NCI-H2196 (cell line): ENCODE measurements at regions not wholly inside any gene's neighbourhood (a gene's known extent, or its start where the extent isn't known, plus 50 kb on each side); places are given as distances from the start of the nearest gene placed in this dataset.

Experiments
- DNase-seq: peaks from one replicate; lab custom pipeline; 2025; ENCODE audit not compliant: unreplicated experiment; lab: John Stamatoyannopoulos, UW

DNA sequence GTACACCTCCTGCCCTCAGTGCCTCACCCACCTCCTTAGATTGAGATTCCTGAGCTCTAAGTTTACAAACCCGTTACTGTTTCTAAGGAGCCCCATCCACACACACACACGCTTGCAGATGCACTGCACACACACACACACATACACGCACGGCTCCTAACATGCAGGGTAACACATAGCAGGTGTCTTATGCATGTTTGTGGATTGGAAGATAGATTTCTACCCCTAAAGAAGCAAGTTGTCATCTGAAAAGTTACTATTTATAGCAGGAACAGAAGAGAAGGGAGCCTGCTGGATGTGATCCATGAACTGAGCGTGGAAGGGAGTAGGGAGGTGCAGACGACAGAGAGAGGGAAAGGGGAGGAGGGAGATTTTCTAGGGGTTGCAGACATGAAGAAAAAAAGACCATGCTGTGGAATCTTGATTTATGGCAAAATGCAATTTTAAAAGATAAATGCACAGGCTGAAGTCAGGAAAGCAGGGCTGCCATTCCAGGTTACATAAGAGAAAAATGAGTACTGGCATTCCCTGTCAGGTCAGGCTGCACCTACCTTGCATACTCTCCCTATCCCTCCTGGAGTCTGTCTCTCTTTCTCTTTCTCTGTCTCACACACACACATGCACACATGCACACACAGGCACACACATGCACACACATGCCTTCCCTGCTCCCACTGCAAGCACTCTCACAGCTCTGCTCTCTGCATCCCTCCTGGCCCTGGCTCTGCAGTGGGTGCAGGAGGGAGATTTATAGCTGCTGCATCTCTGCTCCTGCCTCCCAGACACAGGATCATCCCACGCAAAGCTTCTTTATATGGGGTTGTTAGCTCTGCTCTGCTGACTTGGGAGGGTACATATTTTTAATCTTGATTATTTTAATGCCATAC is 192.6 kb upstream of the MYT1L start:
- DNase-seq: no peak

DNA sequence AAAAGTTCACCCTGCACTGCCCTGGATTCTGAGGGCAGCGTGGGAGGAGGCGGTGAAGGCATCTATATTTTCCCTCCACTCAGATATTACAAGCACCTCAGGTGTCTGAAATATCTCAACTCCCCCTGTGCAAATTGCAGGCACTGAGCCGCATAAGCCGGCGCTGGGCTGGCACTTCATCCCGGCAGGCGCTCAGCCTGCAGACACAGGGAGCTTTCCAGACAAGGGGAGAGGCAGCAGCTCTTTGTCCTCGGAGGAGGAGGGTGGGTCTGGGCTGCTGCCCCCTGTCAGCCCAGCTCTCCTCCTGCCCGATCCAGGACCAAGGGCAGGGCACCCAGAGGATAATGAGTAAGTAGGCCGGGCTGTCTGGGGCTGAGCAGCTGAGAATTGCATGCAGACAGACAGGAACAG is 189.3 kb upstream of the MYT1L start:
- no peak for DNase-seq

DNA sequence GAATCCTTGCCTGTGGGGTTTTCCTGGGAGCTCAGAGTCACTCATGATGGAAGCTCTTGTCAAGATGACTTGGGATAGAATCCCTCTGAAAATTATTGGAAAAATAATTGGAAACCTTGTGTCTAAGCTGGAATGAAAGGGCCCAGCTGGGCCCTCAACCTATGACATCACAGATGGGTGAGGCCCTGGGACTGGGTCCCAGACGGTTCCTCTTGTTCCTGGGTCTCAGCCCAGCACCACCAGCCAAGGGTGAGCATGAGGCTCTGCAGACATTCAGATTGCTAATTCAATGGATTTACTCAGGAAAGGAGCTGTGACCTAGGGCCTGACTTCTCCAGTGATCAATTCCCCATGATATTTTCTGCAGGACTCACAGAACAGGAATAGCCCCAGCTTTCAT is 188.3 kb upstream of the MYT1L start:
- DNase-seq: no peak

DNA sequence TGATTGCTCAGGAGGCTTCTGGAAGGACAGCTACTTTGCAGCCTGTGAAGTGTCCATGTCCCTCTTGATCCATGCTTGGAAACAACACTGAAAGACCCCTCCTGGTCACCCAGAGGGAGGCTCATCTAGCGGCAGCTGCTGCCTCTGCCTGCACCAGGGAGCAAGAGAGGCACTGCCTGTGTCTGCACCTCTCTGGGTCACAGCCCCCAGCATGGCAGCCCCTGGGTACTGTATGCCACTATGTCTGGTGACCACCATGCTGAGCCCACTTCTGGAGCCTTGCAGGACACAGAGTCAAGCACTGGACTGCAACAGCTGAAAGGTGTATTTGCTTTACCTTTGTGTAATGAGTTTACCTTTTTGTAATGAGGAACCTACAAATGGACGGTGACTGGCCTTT is 186.3 kb upstream of the MYT1L start:
- no peak for DNase-seq

DNA sequence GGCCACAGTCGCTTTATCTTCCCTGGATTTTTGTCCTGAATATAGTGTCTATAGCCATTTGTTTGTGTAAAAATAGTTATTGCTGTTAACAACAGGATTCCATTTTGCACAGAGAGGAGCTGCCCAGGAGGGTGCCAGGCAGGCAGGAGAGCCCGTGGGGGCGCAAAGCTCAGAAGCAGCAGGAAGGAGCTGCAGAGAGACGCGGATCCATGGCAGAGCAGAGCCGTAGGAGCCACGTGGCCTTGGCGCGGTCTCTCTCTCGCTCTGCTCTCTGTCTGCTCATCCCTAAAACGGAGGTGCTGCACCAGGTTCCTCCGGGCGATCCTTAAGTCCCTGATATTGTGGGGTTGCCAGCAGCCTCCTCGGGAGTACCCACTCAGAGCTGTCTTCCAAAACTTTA is 185.3 kb upstream of the MYT1L start:
- no peak for DNase-seq

DNA sequence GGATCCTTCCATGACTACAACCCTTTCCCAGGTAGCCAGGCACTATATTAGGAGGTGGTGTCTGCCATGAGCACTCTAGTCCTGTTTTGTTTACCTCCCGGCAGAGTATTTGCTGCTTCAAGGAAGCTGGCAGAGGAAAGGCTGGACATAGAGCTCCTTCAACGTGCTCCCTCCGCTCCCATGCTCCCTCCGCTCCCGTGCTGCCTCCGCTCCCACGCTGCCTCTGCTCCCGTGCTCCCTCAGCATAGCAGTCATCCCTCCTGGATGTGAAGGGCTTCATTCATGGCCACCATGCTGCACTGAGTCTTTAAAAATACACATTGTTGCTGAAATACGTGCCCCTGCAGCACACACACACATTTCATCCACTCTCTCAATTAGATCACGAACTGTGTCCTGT is 181.9 kb upstream of the MYT1L start:
- DNase-seq: no peak

DNA sequence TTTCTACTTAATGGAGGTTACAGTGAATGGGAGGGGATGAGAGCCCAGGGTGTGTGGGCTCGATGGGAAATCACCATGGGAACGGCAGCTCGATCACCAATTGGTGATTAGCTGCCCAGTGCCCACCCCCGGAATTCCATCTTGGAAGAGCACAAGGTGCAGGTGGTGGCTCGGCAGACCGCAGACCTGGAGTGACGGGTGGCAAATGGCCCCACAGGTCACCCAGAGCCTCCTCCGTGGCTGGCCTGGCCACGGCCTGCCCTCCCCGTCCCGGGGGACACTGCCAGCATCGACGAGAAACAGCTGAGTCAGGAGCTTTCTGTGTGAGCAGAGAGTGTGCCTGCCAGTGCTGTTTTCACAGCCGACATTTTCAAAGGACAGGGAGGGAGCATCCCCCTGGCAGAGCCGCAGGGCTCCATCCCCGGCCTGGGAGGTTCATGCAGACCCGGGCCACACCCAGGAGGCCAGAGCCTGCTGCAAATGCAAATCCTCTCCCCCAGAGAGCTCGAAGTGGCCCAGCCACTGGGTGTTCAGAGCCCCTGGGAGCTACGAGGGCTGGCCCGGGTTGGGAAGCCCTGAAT is 176.4 kb upstream of the MYT1L start:
- no peak for DNase-seq

DNA sequence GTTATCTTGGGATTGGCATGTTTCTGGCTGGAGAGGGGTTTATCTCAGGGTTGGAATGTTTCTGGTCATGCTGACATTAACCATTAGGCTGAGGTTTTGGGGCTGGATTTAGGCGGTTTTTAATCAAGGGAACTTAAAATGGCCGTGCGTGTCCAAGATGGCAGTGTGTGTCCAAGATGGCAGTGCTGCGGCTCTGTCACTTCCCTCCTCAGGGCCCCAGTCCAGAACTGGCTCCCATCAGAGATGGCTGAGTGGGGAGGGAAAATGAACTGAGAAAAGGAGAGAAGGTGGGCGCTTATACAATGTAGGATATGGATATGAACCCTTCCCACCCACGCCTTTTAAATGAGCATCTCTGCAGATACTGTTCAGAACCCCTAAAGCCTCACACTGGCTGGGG is 175.5 kb upstream of the MYT1L start:
- no peak for DNase-seq

DNA sequence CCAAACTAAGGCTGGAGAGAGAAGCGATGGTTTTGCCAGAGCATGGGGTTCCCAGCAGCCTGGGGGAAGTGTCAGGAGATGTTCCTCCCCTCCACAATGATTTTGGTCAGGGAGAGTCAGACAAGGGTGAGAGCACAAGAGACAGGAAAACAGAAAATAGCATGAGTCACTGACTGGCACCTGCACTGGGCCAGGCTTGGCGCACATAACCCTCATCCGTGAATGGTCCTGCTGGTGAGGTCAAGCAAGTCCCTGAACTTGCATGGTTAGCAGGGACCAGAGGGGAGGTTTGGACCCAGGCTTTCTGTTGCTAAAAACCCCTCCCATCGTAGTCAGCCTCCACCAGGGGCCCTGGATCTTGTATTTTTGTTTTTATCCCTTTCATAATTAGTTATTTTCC is 174.5 kb upstream of the MYT1L start:
- no peak for DNase-seq

DNA sequence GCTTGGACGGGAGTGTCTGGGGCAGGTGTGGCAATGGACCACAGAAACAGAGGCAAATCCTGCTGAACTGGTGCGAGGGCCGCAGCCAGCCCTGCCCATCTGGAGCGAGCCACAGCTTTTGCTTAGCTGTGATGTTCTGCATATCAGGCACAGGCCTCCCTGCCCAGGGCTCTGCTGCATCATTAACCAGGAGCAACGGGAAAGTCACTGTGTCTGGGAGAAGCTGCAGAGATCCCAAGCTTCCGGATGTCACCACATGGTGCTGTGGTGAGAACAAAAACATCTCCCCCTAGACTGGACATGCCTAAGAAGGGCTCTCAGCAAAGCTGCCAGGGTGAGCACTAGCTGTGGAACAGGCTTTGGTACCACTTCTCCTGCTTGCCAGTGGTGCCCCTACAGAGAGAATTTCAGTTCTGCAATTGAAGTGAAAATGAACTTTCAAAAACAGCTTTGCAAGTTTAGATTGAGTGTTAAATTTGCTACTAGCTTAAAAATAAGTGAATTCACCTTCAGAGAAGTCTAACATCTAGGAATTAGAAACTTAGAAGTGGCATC is 172.9 kb upstream of the MYT1L start:
- DNase-seq: no peak

DNA sequence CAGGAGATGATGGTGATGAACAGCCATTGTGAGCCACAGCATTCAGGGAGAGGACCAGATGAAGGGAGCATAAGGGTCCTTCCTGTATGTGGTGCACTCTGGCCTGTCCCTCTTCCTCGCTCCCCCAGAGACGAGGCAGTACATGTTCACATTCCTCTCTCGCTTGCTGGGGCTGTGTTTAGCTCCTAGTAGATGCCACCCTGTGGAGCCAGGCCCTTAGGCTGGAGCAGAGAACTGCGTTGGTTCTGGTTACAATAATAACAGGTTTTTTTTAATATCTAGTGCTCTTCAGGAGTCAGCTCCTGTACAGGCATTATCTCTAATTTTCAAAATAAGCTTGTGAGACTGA is 171.1 kb upstream of the MYT1L start:
- DNase-seq: no peak

DNA sequence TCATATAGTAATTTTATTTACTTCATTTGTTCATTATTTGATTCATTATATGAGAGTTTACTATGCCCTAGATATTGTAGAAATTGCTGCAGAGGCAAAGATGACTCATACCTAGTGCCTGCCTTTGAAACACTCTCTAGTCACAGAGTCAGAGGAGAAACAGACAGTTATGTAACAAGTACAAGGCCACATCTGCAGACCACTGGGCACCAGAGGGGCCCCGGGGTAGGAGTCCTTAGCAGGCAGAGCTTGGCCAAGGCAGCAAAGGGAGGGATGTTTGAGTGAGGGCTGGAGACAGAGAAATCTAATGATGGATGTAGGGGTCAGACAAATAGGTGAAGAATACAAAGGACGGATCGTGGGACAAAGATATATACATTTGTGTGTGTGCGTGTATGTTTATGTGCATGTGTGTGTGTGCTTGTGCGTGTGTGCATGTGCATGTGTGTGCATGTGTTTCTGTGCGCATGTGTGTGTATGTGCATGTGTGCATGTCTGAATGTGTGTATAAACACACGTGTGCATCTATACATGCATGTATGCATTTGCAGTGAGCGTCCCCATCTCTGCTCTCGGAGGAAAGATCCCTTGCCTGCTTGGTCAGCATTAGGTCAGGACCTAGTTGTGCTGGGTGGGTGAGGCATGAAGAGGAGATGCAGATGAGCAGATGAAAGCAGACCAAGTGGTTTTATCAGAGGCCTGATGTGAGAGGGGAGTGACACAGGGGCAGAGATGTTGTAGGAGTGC is 170.6 kb upstream of the MYT1L start:
- DNase-seq: no peak

DNA sequence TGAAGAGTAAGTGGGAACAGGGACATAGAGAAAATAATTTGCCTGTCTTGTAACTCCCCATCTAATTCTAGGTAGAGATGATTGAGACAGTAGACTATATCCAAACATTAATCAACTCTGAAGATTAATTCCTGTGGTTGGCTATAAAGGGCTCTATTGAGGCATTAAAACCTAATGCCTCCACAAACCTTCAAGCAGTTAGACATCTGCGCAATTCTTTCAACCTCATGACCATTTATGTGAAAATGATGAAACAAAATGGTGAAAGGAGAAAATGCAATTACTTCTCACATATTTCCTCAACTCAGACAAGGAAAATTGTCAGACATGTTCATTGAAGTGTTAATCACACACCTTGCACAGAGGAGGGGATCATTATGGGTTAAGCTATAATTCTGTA is 164.5 kb upstream of the MYT1L start:
- DNase-seq: no peak

DNA sequence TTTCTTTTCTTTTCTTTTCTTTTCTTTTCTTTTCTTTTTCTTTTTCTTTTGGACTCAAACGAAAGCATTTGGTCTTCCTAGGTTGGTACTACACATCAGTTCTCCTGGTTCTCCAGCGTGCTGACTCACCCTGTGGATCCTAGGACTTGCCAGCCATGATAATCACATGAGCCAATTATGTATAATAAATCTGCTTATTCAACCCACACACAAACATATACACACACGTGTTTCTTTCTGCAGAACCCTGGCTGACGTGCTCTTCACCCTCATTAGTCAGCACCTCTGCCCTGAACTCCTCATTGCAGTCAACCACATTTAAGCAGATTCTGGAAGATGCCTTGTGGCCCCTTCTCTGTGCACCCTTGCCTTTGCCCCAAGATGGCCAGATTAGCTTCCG is 162.4 kb upstream of the MYT1L start:
- DNase-seq: no peak

DNA sequence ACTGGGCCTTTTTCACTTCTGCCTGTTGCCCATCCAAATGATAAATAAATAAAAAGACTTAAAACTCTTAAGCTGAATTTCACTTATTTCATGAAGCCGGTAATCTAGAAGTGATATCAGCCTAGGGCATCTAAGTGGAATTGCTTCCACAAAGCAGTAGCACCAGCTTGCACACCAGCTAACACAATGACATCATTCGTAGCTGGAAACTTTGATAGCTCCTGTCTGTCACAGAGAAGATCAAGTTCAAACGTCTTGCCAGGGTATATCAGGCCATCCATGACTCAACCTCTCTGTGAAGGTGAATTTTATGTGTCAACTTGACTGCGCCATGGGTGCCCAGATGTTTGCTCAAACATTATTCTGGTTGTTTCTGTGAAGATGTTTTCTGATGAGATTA is 161.7 kb upstream of the MYT1L start:
- no peak for DNase-seq

DNA sequence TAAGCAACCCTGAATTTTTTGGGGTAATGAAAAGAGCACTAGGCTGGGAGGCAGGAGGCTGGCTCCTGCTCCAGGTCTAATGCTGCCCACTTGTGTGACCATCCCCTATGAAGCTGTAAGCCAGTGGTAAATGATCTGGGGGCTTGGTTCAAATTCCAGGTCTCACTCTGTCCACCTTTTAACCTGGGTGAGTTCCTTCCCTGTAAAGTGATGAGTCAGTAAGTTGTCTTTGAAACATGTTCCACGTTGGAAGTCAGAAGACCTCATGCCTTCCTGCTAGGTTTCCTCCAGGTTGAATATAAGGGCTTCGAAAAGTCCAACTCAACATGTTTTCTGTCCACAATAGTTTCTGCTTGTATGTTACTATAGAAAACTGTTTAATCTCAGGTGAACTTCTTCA is 160.9 kb upstream of the MYT1L start:
- no peak for DNase-seq

DNA sequence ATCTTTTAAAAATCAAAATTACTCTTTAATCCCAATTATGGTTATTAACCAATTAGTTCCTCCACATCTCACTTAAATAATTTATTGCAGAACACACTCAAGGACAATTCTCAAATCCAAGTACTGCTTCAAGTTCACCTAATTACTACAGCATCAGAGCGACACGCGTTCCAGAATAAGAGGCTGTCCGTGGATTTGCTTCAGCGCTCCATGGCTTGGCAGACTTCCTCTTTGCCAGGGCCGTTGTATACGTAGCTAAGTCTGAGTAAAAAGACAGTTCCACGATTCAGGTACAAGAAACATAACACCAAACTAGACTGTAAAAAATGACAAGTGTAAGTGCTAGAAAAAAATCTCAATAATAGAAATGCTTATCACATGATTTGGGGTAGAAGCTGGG is 153.2 kb upstream of the MYT1L start:
- DNase-seq: peak; percentile 11

DNA sequence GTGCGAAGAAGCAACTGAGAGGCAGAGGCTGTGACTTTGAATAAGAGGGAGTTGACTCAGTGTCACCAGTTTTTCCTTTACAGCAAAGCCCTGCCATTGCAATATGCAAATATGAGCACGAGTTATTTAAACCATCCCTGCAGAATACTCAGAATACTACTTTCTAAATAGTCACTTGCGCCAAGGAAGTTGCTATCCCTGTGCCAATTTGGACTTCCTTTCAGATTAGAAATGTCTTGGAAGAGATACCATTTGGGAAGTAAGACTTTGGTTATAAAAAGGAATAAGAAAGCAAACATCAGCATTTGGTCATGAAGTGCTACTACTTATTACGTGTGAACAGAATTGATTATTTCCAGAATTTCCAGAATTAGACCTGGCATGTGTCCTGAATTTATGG is 151.8 kb upstream of the MYT1L start:
- DNase-seq: no peak

DNA sequence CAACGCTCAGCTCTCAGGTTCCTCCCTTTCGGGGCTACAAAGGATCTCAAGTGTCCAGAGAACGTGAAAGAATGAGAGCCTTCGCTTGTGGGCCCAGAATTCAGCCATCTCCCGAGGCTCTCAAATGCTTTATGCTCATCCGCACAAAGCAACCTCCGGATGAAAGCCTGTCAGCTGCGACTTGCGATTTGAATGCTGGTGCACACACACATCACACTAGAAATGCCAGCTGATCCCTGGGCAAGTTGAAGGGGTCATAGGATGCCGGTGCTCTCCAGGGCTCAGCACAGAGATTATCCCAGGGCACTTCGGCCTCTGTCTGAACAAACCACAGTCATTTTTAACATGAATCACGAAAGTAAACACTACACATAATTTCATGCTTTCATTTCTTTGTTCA is 141.8 kb upstream of the MYT1L start:
- DNase-seq: no peak

DNA sequence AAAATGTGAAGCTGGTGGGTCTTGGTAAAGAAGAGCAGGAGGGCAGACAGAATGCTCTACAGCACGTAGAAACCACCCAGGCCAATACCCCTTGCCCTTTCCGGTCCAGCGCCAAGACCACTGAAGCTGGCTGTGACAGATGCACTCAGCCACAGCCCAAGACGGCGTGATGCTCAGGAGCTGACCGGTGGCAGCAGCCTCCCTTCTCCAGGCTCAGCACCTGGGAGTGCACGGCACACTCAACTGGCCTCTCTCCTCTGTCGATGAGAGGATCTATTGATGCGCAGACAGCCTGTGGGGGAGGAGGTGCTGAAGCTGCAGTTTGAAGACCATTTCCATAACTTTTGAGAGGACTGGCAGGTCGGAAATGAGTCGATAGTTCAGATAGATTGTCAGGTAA is 141.0 kb upstream of the MYT1L start:
- DNase-seq: no peak

DNA sequence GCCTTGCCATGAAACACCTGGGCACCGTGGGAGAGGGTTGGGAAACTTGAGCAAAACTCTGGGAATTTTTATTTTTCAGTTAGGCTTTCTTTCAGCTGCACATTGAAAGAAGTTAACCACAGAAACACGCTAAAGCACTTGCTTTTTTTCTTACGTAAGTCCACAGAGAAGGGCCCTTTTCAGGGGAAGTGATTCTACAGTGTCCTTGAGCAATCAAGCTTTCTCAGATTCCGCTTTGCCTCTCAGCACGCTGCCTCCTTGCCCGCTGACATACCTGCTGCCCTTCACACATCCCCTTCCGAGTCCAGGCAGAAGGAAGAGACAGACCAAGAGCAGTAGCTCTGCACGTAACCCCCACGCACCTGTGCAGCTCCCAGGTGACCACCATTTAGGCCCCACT is 135.5 kb upstream of the MYT1L start:
- no peak for DNase-seq

DNA sequence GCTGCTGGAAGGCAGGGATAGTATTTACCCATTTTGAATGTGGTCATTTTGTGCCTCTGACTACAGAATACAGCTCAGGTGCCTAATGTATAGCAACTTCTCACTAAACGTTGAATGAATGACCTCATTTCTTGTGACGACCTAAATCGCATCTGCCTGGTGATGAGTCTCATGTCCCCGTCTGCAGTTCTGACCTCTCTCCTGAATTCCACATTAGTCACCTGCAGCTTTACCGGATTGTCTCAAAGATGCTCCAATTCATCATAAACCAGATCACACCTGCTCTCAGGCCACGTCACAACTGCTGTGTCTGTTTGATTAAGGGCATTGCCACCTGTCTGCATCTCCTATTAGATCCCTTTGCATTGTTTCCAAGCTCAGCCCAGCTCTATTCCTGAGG is 133.6 kb upstream of the MYT1L start:
- DNase-seq: peak; percentile 78
